Stomach (tissue), 8 donors: ENCODE measurements at regions not wholly inside any gene's neighbourhood (a gene's known extent, or its start where the extent isn't known, plus 50 kb on each side); places are given as distances from the start of the nearest gene placed in this dataset.

Experiments
- DNase-seq, 2 donors: peaks; one replicate each; pipeline versions ENCODE4 v3.0.0 to v3.0.0-alpha.2; 2013 to 2019
- H3K27ac ChIP-seq, 5 donors: fragments of 200-600 bp in 4 of 5; sonication (generic) in 4 of 5; one replicate each; pipeline ENCODE4 v1.5.1; 2013 to 2019; ENCODE audit warnings: mild to moderate bottlenecking in 1 of 5, moderate library complexity in 1 of 5
- H3K27me3 ChIP-seq, 3 donors: fragments of 200-600 bp; sonication (generic); one replicate each; pipeline ENCODE4 v1.5.1; 2017 to 2019; ENCODE audit warnings: mixed run types in 1 of 3
- H3K36me3 ChIP-seq, 4 donors: fragments of 200-600 bp; sonication (generic); 1 replicate in 3 of 4; 2 replicates in 1 of 4; pipeline ENCODE4 v1.5.1; 2016 to 2019
- H3K4me1 ChIP-seq, 4 donors: fragments of 200-600 bp; sonication (generic); one replicate each; pipeline ENCODE4 v1.5.1; 2016 to 2019
- H3K4me3 ChIP-seq, 4 donors: fragments of 200-600 bp; sonication (generic) in 3 of 4; one replicate each; pipeline ENCODE4 v1.5.1; 2016 to 2019; ENCODE audit warnings: mild to moderate bottlenecking in 1 of 4
- H3K9me3 ChIP-seq, 4 donors: fragments of 200-600 bp; sonication (generic); one replicate each; pipeline ENCODE4 v1.5.1; 2016 to 2019
- EP300 ChIP-seq: sonication (generic); formaldehyde crosslinking; IDR thresholded peaks from one replicate; pipeline ENCODE4 v1.6.1; 2017; ENCODE audit warnings: antibody characterized with exemption
- POLR2A ChIP-seq, 4 donors: fragments of 450-650 bp; IDR thresholded peaks; one replicate each; pipeline ENCODE4 v1.6.1; 2016; ENCODE audit warnings: antibody characterized with exemption in 4 of 4, control low read depth in 2 of 4, mild to moderate bottlenecking in 1 of 4, moderate library complexity in 1 of 4
- POLR2AphosphoS5 ChIP-seq, 3 donors: sonication (generic); formaldehyde crosslinking; IDR thresholded peaks; one replicate each; pipeline ENCODE4 v1.6.1; 2016; ENCODE audit warnings: antibody characterized with exemption in 3 of 3
- WGBS, 5 donors: extraction: QIAGEN DNeasy Blood & Tissue Kit in 3 of 5; methylation state at CpG; one replicate each; pipeline versions ENCODE4 v1.1.5 to v1.1.7; 2013 to 2018; 5-methylcytosine and 5-hydroxymethylcytosine counted together
- intact Hi-C: fragments of 100-400 bp; cut with DNase I; formaldehyde crosslinking; loops from one replicate; pipeline ENCODE4 v1.15.1; 2023; ENCODE audit warnings: low total_unique reads
- small RNA-seq, 4 donors: library from RNA; depleted of rRNA; stranded (forward); fragments of <200 nt; gene quantifications; one replicate each; pipeline ENCODE3, GENCODE V24; 2016
- TF ChIP-seq, protein P1 (sequence below), 7 experiments: fragments of 450-650 bp in 4 of 7; fragments of 200-600 bp in 3 of 7; sonication (generic) in 3 of 7; IDR thresholded peaks; one replicate each; pipeline ENCODE4 v1.5.1; 2016 to 2019; ENCODE audit warnings: antibody characterized with exemption in 7 of 7, control low read depth in 2 of 7, mild to moderate bottlenecking in 1 of 7
- donor health status: healthy with polysubstance abuse.
- donor health status: Bipolar disorder and iron deficiency.
- donor health status: healthy.

- no peaks in the 10 kb centered on the region for H3K27me3 ChIP-seq
- no peak overlapping the region for H3K27ac ChIP-seq
- DNase-seq = no peak
- no peaks in the 10 kb centered on the region for H3K4me1 ChIP-seq
- no peak overlapping the region for H3K4me3 ChIP-seq
- TF ChIP-seq, protein P1, sequence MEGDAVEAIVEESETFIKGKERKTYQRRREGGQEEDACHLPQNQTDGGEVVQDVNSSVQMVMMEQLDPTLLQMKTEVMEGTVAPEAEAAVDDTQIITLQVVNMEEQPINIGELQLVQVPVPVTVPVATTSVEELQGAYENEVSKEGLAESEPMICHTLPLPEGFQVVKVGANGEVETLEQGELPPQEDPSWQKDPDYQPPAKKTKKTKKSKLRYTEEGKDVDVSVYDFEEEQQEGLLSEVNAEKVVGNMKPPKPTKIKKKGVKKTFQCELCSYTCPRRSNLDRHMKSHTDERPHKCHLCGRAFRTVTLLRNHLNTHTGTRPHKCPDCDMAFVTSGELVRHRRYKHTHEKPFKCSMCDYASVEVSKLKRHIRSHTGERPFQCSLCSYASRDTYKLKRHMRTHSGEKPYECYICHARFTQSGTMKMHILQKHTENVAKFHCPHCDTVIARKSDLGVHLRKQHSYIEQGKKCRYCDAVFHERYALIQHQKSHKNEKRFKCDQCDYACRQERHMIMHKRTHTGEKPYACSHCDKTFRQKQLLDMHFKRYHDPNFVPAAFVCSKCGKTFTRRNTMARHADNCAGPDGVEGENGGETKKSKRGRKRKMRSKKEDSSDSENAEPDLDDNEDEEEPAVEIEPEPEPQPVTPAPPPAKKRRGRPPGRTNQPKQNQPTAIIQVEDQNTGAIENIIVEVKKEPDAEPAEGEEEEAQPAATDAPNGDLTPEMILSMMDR (IDR thresholded peaks at IDR 0.05) = no peak
- no peak for TF ChIP-seq POLR2A (IDR thresholded peaks at IDR 0.05)
- no peak for TF ChIP-seq EP300
- no peak for TF ChIP-seq POLR2AphosphoS5 (IDR thresholded peaks at IDR 0.05)
- no peaks in the 10 kb centered on the region for H3K9me3 ChIP-seq
- intact Hi-C loops = no loop called here
- H3K36me3 ChIP-seq = no peaks in the 10 kb centered on the region
- WGBS, 5 donors = 47 to 88% (median 84%) methylated on average over 5 of the region's 5 CpGs
These were observed 402.0 kb upstream of the LRRTM1 start for GRCh38 chr2:80706541-80706940.

GRCh38 chr2:80703532-80703931 is 399.0 kb upstream of the LRRTM1 start:
- H3K36me3 ChIP-seq = no peaks in the 10 kb centered on the region

GRCh38 chr2:80700961-80701360 is 396.4 kb upstream of the LRRTM1 start:
- Histone ChIP-seq H3K9me3 (no peaks in the 10 kb centered on the region), H3K36me3 (no peaks in the 10 kb centered on the region), H3K27me3 (no peaks in the 10 kb centered on the region), H3K4me1 (no peaks in the 10 kb centered on the region), H3K27ac (no peak overlapping the region), H3K4me3 (no peak overlapping the region)
- TF ChIP-seq POLR2A (IDR thresholded peaks at IDR 0.05) = no peak
- no peak for TF ChIP-seq POLR2AphosphoS5 (IDR thresholded peaks at IDR 0.05)
- TF ChIP-seq, protein P1 (IDR thresholded peaks at IDR 0.05) = no peak
- TF ChIP-seq EP300 = no peak
- no peak for DNase-seq
- intact Hi-C loops = no loop called here

More at GRCh38 chr2:80703532-80703931, 399.0 kb upstream of the LRRTM1 start:
- Histone ChIP-seq H3K27me3 (no peaks in the 10 kb centered on the region), H3K4me3 (no peak overlapping the region), H3K27ac (no peak overlapping the region), H3K4me1 (no peaks in the 10 kb centered on the region), H3K9me3 (no peaks in the 10 kb centered on the region)
- 39 to 55% (median 52%) methylated on average over 3 of the region's 3 CpGs for WGBS, 5 donors
- DNase-seq = no peak
- intact Hi-C loops = no loop called here
- TF ChIP-seq, protein P1 (IDR thresholded peaks at IDR 0.05) = no peak

Small RNA genes in the stretch of these regions (small RNA-seq; reads per million reads assigned to genes)
- gene AC013262.1 (0 reads per million in 4 donors), gene AC138623.1 (0 reads per million in 4 donors), gene RF00019 (0 reads per million in 4 donors), gene RN7SL201P (0 reads per million in 4 donors), gene RNA5SP99 (0 to 0.14 (median 0.05) reads per million in 4 donors), gene RNU6-1312P (0 reads per million in 4 donors), gene RNU6-685P (0 reads per million in 4 donors), gene RPL37P10 (0 reads per million in 4 donors)
